Natural killer cell (primary cell): ENCODE measurements at regions not wholly inside any gene's neighbourhood (a gene's known extent, or its start where the extent isn't known, plus 50 kb on each side); places are given as distances from the start of the nearest gene placed in this dataset.

Experiments used
- ATAC-seq, 3 donors: fragments of 150-1000 bp in 2 of 3; fragments of 200-7000 bp in 1 of 3; cut with Tn5 transposase; 1 replicate in 1 of 3; 2 replicates in 2 of 3; pipeline ENCODE4 v1.10.0; 2021; ENCODE audit warnings: mild to moderate bottlenecking in 2 of 3, moderate library complexity in 2 of 3
- DNase-seq, 2 donors: peaks; one replicate each; pipeline versions ENCODE4 v3.0.0 to v3.0.0-alpha.2; 2013 to 2021; ENCODE audit warnings: mixed read lengths in 1 of 2
- H3K27ac ChIP-seq: one replicate; pipeline ENCODE4 v1.5.1; 2013; ENCODE audit warnings: mild to moderate bottlenecking, low read length
- H3K27me3 ChIP-seq: one replicate; pipeline ENCODE4 v1.6.1; 2013; ENCODE audit warnings: low read length; ENCODE audit not compliant: control insufficient read depth, insufficient read depth
- H3K36me3 ChIP-seq: one replicate; pipeline ENCODE4 v1.6.1; 2013; ENCODE audit warnings: low read length; ENCODE audit not compliant: control insufficient read depth, insufficient read depth
- H3K4me1 ChIP-seq: one replicate; pipeline ENCODE4 v1.6.1; 2013; ENCODE audit warnings: low read length; ENCODE audit not compliant: control insufficient read depth, insufficient read depth
- H3K4me3 ChIP-seq: one replicate; pipeline ENCODE4 v1.5.1; 2013; ENCODE audit warnings: low read length
- H3K9me3 ChIP-seq: one replicate; pipeline ENCODE4 v1.6.1; 2013; ENCODE audit warnings: low read length; ENCODE audit not compliant: control insufficient read depth, insufficient read depth
- H3K27ac Mint-ChIP-seq, 2 donors: one replicate each; pipeline ENCODE4 v1.8.0; 2022; ENCODE audit warnings: mild to moderate bottlenecking in 2 of 2, mixed read lengths in 2 of 2, moderate library complexity in 1 of 2
- H3K27me3 Mint-ChIP-seq, 2 donors: one replicate each; pipeline ENCODE4 v1.8.0; 2022; ENCODE audit warnings: low read depth in 2 of 2, mixed read lengths in 2 of 2
- H3K36me3 Mint-ChIP-seq: one replicate; pipeline ENCODE4 v1.8.0; 2022; ENCODE audit warnings: mixed read lengths
- H3K4me1 Mint-ChIP-seq, 2 donors: one replicate each; pipeline ENCODE4 v1.8.0; 2022; ENCODE audit warnings: mixed read lengths in 2 of 2
- H3K4me3 Mint-ChIP-seq: one replicate; pipeline ENCODE4 v1.8.0; 2022; ENCODE audit warnings: mild to moderate bottlenecking, moderate library complexity, mixed read lengths
- H3K9me3 Mint-ChIP-seq, 2 donors: one replicate each; pipeline ENCODE4 v1.8.0; 2022; ENCODE audit warnings: mixed read lengths in 2 of 2
- CTCF ChIP-seq: fragments of 200-600 bp; IDR thresholded peaks from one replicate; pipeline ENCODE4 v1.8.0; 2022; ENCODE audit warnings: antibody characterized with exemption
- WGBS: methylation state at CpG from one replicate; pipeline ENCODE4 v1.1.7; 2013; ENCODE audit warnings: missing lambda C conversion rate; ENCODE audit not compliant: insufficient coverage; 5-methylcytosine and 5-hydroxymethylcytosine counted together
- intact Hi-C: fragments of 100-400 bp; cut with micrococcal nuclease; formaldehyde crosslinking; loops from one replicate; pipeline ENCODE4 v1.14.2; 2022

- Histone ChIP-seq H3K4me3 (no peak overlapping the region), H3K27me3 (no peaks in the 10 kb centered on the region), H3K9me3 (no peaks in the 10 kb centered on the region), H3K4me1 (no peaks in the 10 kb centered on the region), H3K27ac (no peak overlapping the region), H3K36me3 (no peaks in the 10 kb centered on the region)
- Mint-ChIP-seq H3K27ac (no peak overlapping the region), H3K9me3 (peaks cover 0 to 4% of the 10 kb centered on the region in 2 donors), H3K36me3 (no peaks in the 10 kb centered on the region), H3K27me3 (no peaks in the 10 kb centered on the region), H3K4me1 (no peaks in the 10 kb centered on the region), H3K4me3 (no peak overlapping the region)
- TF ChIP-seq CTCF, result no peak
- ATAC-seq (no peak), DNase-seq (no peak)
- intact Hi-C loops, result no loop called here
- 76% methylated on average over 4 of the region's 4 CpGs for WGBS
Measured at GRCh38 chr2:59739166-59739565, 814.3 kb downstream of the BCL11A start.

DNA sequence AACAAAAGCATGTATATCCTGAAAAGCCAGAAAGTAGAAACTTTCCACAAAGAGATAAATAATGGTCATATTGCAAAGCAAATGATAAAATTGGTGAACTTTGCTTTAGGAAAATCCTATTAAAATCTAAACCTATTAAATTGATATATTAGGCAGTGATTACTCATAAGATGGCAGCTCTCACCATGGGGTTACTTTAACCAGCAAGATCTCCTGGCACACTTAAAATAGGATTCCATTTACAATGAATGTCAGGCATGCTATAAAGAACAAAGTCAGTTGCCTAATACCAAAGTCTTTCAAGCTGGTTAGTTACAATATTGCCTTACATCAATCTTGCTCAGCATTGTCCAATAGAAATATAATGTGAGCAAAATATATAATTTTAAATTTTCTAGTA lies 816.2 kb downstream of the BCL11A start:
- H3K27me3 Mint-ChIP-seq, result no peaks in the 10 kb centered on the region
- TF ChIP-seq CTCF, result no peak
- H3K9me3 ChIP-seq, result no peaks in the 10 kb centered on the region
- DNase-seq (no peak), ATAC-seq (no peak)
- H3K4me3 ChIP-seq, result no peak overlapping the region
- no peaks in the 10 kb centered on the region for H3K36me3 ChIP-seq
- no peak overlapping the region for H3K27ac ChIP-seq
- H3K27ac Mint-ChIP-seq, result no peak overlapping the region
- H3K27me3 ChIP-seq, result no peaks in the 10 kb centered on the region
- intact Hi-C loops, result no loop called here
- H3K4me3 Mint-ChIP-seq, result no peak overlapping the region
- H3K36me3 Mint-ChIP-seq, result no peaks in the 10 kb centered on the region
- H3K9me3 Mint-ChIP-seq, result peaks cover 0 to 4% of the 10 kb centered on the region in 2 donors
- no peaks in the 10 kb centered on the region for H3K4me1 ChIP-seq
- H3K4me1 Mint-ChIP-seq, result no peaks in the 10 kb centered on the region

DNA sequence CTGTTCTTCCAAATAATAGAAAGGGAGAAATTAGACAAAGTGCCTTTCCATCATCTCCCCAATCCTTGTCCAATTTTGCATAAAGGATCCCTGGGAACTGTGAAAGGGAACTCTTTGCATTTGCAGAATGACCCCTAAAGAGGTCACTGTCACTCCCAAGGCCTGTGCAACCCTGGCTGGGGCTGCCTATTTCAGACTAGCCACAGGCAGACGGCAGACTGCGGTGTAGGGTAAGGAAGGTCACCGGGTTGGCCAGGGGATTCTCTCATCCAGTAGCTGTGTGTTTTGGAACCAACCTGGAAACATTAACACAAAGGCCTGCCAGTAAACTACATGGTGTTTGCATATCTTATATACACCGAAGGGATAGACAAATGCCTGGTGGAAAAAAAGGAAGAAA lies 818.7 kb downstream of the BCL11A start:
- no peaks in the 10 kb centered on the region for H3K27me3 ChIP-seq
- no peak overlapping the region for H3K27ac ChIP-seq
- H3K4me1 ChIP-seq, result no peaks in the 10 kb centered on the region
- WGBS, result 100% methylated on average over 3 of the region's 4 CpGs
- TF ChIP-seq CTCF, result no peak
- H3K9me3 Mint-ChIP-seq, result peaks cover 0 to 2% of the 10 kb centered on the region in 2 donors
- ATAC-seq, result no peak
- intact Hi-C loops, result no loop called here
- H3K4me3 Mint-ChIP-seq, result no peak overlapping the region
- H3K36me3 ChIP-seq, result no peaks in the 10 kb centered on the region
- DNase-seq, result no peak
- no peaks in the 10 kb centered on the region for H3K36me3 Mint-ChIP-seq
- H3K4me1 Mint-ChIP-seq, result no peaks in the 10 kb centered on the region
- H3K27me3 Mint-ChIP-seq, result no peaks in the 10 kb centered on the region
- no peak overlapping the region for H3K27ac Mint-ChIP-seq
- no peak overlapping the region for H3K4me3 ChIP-seq
- no peaks in the 10 kb centered on the region for H3K9me3 ChIP-seq

DNA sequence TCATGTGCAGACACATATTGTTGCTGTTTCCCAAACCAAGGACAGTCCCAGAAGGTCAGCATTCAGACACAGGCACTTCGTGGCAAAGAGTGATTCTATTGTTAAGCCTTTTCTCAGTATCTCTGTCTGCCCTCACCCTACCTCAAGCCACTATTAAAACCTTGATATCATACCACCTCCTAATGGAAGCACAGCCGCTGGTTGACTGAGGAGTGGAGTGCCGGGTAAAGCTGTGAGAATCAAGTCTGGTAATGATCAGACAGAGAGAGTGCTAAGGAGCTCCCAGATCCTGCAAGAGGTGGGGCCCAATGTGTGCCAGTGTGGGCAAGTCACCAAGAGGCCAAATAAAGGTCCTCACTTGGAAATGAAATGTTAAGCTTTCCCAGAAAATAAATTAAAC lies 819.5 kb downstream of the BCL11A start:
- Mint-ChIP-seq H3K27me3 (no peaks in the 10 kb centered on the region), H3K4me3 (no peak overlapping the region), H3K4me1 (no peaks in the 10 kb centered on the region), H3K27ac (no peak overlapping the region), H3K36me3 (no peaks in the 10 kb centered on the region), H3K9me3 (peaks cover 0 to 2% of the 10 kb centered on the region in 2 donors)
- H3K27me3 ChIP-seq, result no peaks in the 10 kb centered on the region
- no peak for TF ChIP-seq CTCF
- H3K36me3 ChIP-seq, result no peaks in the 10 kb centered on the region
- no peak for DNase-seq
- ATAC-seq, result no peak
- no peaks in the 10 kb centered on the region for H3K4me1 ChIP-seq
- 82% methylated on average over 3 of the region's 3 CpGs for WGBS
- H3K4me3 ChIP-seq, result no peak overlapping the region
- intact Hi-C loops, result no loop called here
- no peaks in the 10 kb centered on the region for H3K9me3 ChIP-seq
- H3K27ac ChIP-seq, result no peak overlapping the region
